ENCODE measurements at regions not wholly inside any gene's neighbourhood (a gene's known extent, or its start where the extent isn't known, plus 50 kb on each side); places are given as distances from the start of the nearest gene placed in this dataset.
A peak's percentile ranks its signal among the peaks of the same experiment; 100 is the strongest.

- Histone ChIP-seq H3K27ac (ENCODE audit: low read length) (no peak overlapping the region), H3K36me3 (ENCODE audit: control insufficient read depth, insufficient read depth, low read length) (no peaks in the 10 kb centered on the region), H3K27me3 (ENCODE audit: control insufficient read depth, insufficient read depth, low read length) (no peaks in the 10 kb centered on the region), H3K9me3 (replicated peaks; ENCODE audit: control insufficient read depth, low read depth, low read length) (no peaks in the 10 kb centered on the region), H3K4me3 (ENCODE audit: low read length) (no peak overlapping the region), H3K4me1 (ENCODE audit: control insufficient read depth, insufficient read depth, low read length) (no peaks in the 10 kb centered on the region)
- no peak for DNase-seq
- no CpG with 5 or more reads among the region's 2 CpGs for WGBS (ENCODE audit: insufficient coverage)
Measured at GRCh38 chr7:121795736-121796135, 77.2 kb upstream of the PTPRZ1 start.

DNA sequence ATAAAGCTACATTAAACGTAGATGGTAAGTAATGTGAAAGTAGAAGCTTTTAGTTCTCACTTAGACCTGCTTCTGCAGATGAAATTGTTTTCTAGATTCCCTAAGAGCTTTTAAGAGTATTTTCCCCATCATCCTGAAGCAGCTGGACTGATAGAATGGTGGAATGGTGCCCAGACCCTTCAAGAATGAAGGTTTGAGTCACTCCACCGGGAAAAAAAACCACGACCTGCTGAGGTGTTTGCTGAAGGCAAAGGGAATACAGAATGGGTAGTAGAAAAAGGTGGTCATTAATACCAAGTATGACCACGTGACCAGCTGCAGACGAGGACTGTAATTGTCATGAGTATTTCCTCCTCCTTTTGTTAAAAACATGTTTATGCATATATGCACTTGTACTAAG lies 79.2 kb upstream of the PTPRZ1 start:
- H3K27me3 ChIP-seq (ENCODE audit: control insufficient read depth, insufficient read depth, low read length): no peaks in the 10 kb centered on the region
- no peaks in the 10 kb centered on the region for H3K9me3 ChIP-seq (replicated peaks; ENCODE audit: control insufficient read depth, low read depth, low read length)
- H3K4me1 ChIP-seq (ENCODE audit: control insufficient read depth, insufficient read depth, low read length): no peaks in the 10 kb centered on the region
- no peak for DNase-seq
- no peak overlapping the region for H3K27ac ChIP-seq (ENCODE audit: low read length)
- H3K4me3 ChIP-seq (ENCODE audit: low read length): no peak overlapping the region
- no peaks in the 10 kb centered on the region for H3K36me3 ChIP-seq (ENCODE audit: control insufficient read depth, insufficient read depth, low read length)
- WGBS (ENCODE audit: insufficient coverage): 72% methylated on average over 2 of the region's 5 CpGs

- H3K4me1 ChIP-seq (ENCODE audit: control insufficient read depth, insufficient read depth, low read length): no peaks in the 10 kb centered on the region
- no CpG with 5 or more reads among the region's 3 CpGs for WGBS (ENCODE audit: insufficient coverage)
- no peaks in the 10 kb centered on the region for H3K27me3 ChIP-seq (ENCODE audit: control insufficient read depth, insufficient read depth, low read length)
- no peaks in the 10 kb centered on the region for H3K36me3 ChIP-seq (ENCODE audit: control insufficient read depth, insufficient read depth, low read length)
- no peaks in the 10 kb centered on the region for H3K9me3 ChIP-seq (replicated peaks; ENCODE audit: control insufficient read depth, low read depth, low read length)
- H3K27ac ChIP-seq (ENCODE audit: low read length): no peak overlapping the region
- no peak overlapping the region for H3K4me3 ChIP-seq (ENCODE audit: low read length)
- no peak for DNase-seq
Measured at GRCh38 chr7:121777672-121778071, 95.3 kb upstream of the PTPRZ1 start.

- H3K36me3 ChIP-seq (ENCODE audit: control insufficient read depth, insufficient read depth, low read length): no peaks in the 10 kb centered on the region
Measured at GRCh38 chr7:121774563-121774962, 98.4 kb upstream of the PTPRZ1 start.

DNA sequence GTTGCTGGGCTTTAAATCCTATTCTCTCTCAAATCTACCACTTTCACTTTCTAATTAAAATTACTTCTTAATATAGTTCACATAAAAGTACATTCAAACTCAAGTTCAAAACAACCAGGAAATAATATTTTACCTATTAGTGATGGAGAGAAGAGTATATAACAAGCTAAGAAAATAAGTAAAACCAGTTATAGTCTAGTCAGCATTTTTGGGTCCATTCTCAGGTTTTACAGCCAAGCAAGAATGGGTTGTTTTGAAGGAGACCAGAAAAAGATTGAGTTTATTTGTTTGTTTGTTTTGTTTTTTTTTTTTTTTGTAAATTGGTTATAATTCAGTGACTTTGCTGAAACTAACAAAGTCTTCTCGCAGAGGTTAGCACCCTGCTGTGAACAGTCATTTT lies 106.3 kb upstream of the PTPRZ1 start:
- Histone ChIP-seq H3K9me3 (replicated peaks; ENCODE audit: control insufficient read depth, low read depth, low read length) (no peaks in the 10 kb centered on the region), H3K27ac (ENCODE audit: low read length) (no peak overlapping the region)
- WGBS (ENCODE audit: insufficient coverage): no CpG with 5 or more reads among the region's 1 CpG

More at GRCh38 chr7:121774563-121774962, 98.4 kb upstream of the PTPRZ1 start:
- no CpG with 5 or more reads among the region's 3 CpGs for WGBS (ENCODE audit: insufficient coverage)
- H3K27me3 ChIP-seq (ENCODE audit: control insufficient read depth, insufficient read depth, low read length): no peaks in the 10 kb centered on the region
- no peaks in the 10 kb centered on the region for H3K9me3 ChIP-seq (replicated peaks; ENCODE audit: control insufficient read depth, low read depth, low read length)
- H3K4me1 ChIP-seq (ENCODE audit: control insufficient read depth, insufficient read depth, low read length): no peaks in the 10 kb centered on the region
- H3K4me3 ChIP-seq (ENCODE audit: low read length): no peak overlapping the region
- DNase-seq: no peak
- no peak overlapping the region for H3K27ac ChIP-seq (ENCODE audit: low read length)

DNA sequence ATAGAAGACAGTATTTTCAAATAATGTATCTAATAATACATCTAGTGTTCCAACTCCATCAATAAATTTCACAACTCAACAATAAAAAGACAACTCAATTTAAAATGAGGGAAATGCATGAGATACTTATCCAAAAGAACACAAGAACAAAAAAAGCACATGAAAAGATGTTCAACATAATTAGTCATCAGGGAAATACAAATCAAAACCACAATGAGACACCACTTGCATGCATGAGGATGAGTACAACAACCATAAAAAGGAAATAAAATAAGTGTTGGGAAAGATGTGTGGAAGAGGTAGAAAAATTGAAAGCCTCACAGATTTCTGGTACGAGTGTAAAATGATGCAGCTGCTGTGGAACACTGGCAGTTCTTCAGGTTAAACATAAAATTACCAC lies 111.6 kb upstream of the PTPRZ1 start:
- Histone ChIP-seq H3K4me1 (ENCODE audit: control insufficient read depth, insufficient read depth, low read length) (no peaks in the 10 kb centered on the region), H3K27ac (ENCODE audit: low read length) (no peak overlapping the region), H3K27me3 (ENCODE audit: control insufficient read depth, insufficient read depth, low read length) (no peaks in the 10 kb centered on the region), H3K36me3 (ENCODE audit: control insufficient read depth, insufficient read depth, low read length) (no peaks in the 10 kb centered on the region), H3K9me3 (replicated peaks; ENCODE audit: control insufficient read depth, low read depth, low read length) (no peaks in the 10 kb centered on the region), H3K4me3 (ENCODE audit: low read length) (no peak overlapping the region)
- no CpG with 5 or more reads among the region's 1 CpG for WGBS (ENCODE audit: insufficient coverage)
- DNase-seq: no peak

More for the DNA sequence above, 106.3 kb upstream of the PTPRZ1 start:
- Histone ChIP-seq H3K4me1 (ENCODE audit: control insufficient read depth, insufficient read depth, low read length) (no peaks in the 10 kb centered on the region), H3K4me3 (ENCODE audit: low read length) (no peak overlapping the region), H3K27me3 (ENCODE audit: control insufficient read depth, insufficient read depth, low read length) (no peaks in the 10 kb centered on the region), H3K36me3 (ENCODE audit: control insufficient read depth, insufficient read depth, low read length) (no peaks in the 10 kb centered on the region)
- DNase-seq: no peak

- H3K27me3 ChIP-seq (ENCODE audit: control insufficient read depth, insufficient read depth, low read length): no peaks in the 10 kb centered on the region
- peak; percentile 8 for DNase-seq
- no peak overlapping the region for H3K27ac ChIP-seq (ENCODE audit: low read length)
- no peaks in the 10 kb centered on the region for H3K4me1 ChIP-seq (ENCODE audit: control insufficient read depth, insufficient read depth, low read length)
- WGBS (ENCODE audit: insufficient coverage): no CpG with 5 or more reads among the region's 6 CpGs
- no peaks in the 10 kb centered on the region for H3K36me3 ChIP-seq (ENCODE audit: control insufficient read depth, insufficient read depth, low read length)
- no peaks in the 10 kb centered on the region for H3K9me3 ChIP-seq (replicated peaks; ENCODE audit: control insufficient read depth, low read depth, low read length)
- H3K4me3 ChIP-seq (ENCODE audit: low read length): no peak overlapping the region
Measured at GRCh38 chr7:121755818-121756552, 117.0 kb upstream of the PTPRZ1 start.

GRCh38 chr7:121755286-121755685 lies 117.7 kb upstream of the PTPRZ1 start:
- H3K9me3 ChIP-seq (replicated peaks; ENCODE audit: control insufficient read depth, low read depth, low read length): no peaks in the 10 kb centered on the region
- no peak overlapping the region for H3K4me3 ChIP-seq (ENCODE audit: low read length)
- WGBS (ENCODE audit: insufficient coverage): no CpG with 5 or more reads among the region's 2 CpGs
- no peak overlapping the region for H3K27ac ChIP-seq (ENCODE audit: low read length)
- DNase-seq: peak; percentile 4
- no peaks in the 10 kb centered on the region for H3K4me1 ChIP-seq (ENCODE audit: control insufficient read depth, insufficient read depth, low read length)
- no peaks in the 10 kb centered on the region for H3K36me3 ChIP-seq (ENCODE audit: control insufficient read depth, insufficient read depth, low read length)
- H3K27me3 ChIP-seq (ENCODE audit: control insufficient read depth, insufficient read depth, low read length): no peaks in the 10 kb centered on the region

DNA sequence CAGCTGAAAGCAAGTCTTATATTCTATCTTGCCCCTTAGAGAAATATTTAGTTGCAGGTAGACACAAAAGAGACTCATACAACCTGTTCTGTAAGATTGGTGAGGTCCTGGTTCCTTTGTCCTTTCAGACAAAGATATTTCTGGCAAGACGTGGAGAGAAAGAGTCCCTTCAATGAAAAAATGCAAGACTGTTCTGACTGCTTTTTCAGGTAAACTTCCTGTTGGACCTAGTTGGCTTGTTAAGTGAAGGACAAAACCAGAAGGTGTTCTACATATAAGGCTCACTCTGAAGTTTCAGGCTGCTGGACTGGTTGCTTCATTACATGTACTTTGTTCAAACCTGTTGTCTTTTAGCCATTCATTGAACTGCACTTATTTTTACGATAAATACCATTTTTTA lies 119.0 kb upstream of the PTPRZ1 start:
- H3K36me3 ChIP-seq (ENCODE audit: control insufficient read depth, insufficient read depth, low read length): no peaks in the 10 kb centered on the region
- no peak overlapping the region for H3K27ac ChIP-seq (ENCODE audit: low read length)
- no peaks in the 10 kb centered on the region for H3K4me1 ChIP-seq (ENCODE audit: control insufficient read depth, insufficient read depth, low read length)
- DNase-seq: no peak
- H3K27me3 ChIP-seq (ENCODE audit: control insufficient read depth, insufficient read depth, low read length): no peaks in the 10 kb centered on the region
- H3K4me3 ChIP-seq (ENCODE audit: low read length): no peak overlapping the region
- WGBS (ENCODE audit: insufficient coverage): 100% methylated on average over 2 of the region's 2 CpGs
- no peaks in the 10 kb centered on the region for H3K9me3 ChIP-seq (replicated peaks; ENCODE audit: control insufficient read depth, low read depth, low read length)

GRCh38 chr7:121752706-121753105 lies 120.3 kb upstream of the PTPRZ1 start:
- WGBS (ENCODE audit: insufficient coverage): no CpG with 5 or more reads among the region's 4 CpGs
- H3K36me3 ChIP-seq (ENCODE audit: control insufficient read depth, insufficient read depth, low read length): no peaks in the 10 kb centered on the region
- no peaks in the 10 kb centered on the region for H3K4me1 ChIP-seq (ENCODE audit: control insufficient read depth, insufficient read depth, low read length)
- H3K4me3 ChIP-seq (ENCODE audit: low read length): no peak overlapping the region
- no peaks in the 10 kb centered on the region for H3K27me3 ChIP-seq (ENCODE audit: control insufficient read depth, insufficient read depth, low read length)
- H3K9me3 ChIP-seq (replicated peaks; ENCODE audit: control insufficient read depth, low read depth, low read length): no peaks in the 10 kb centered on the region
- H3K27ac ChIP-seq (ENCODE audit: low read length): no peak overlapping the region
- no peak for DNase-seq

- no CpG with 5 or more reads among the region's 1 CpG for WGBS (ENCODE audit: insufficient coverage)
- no peaks in the 10 kb centered on the region for H3K27me3 ChIP-seq (ENCODE audit: control insufficient read depth, insufficient read depth, low read length)
- no peak overlapping the region for H3K27ac ChIP-seq (ENCODE audit: low read length)
- H3K4me1 ChIP-seq (ENCODE audit: control insufficient read depth, insufficient read depth, low read length): no peaks in the 10 kb centered on the region
- H3K4me3 ChIP-seq (ENCODE audit: low read length): no peak overlapping the region
- no peaks in the 10 kb centered on the region for H3K36me3 ChIP-seq (ENCODE audit: control insufficient read depth, insufficient read depth, low read length)
- DNase-seq: no peak
- no peaks in the 10 kb centered on the region for H3K9me3 ChIP-seq (replicated peaks; ENCODE audit: control insufficient read depth, low read depth, low read length)
Measured at GRCh38 chr7:121748546-121748945, 124.4 kb upstream of the PTPRZ1 start.

All from muscle of leg (tissue), 3 donors.